GM18951 (cell line): ENCODE measurements at regions not wholly inside any gene's neighbourhood (a gene's known extent, or its start where the extent isn't known, plus 50 kb on each side); places are given as distances from the start of the nearest gene placed in this dataset.
"Not testable (repeated sequence)": the region's sequence is repeated elsewhere in the genome, so short reads cannot be mapped to it uniquely, and the experiment has no call there.

ENCODE experiments used
- POLR2A ChIP-seq: IDR thresholded peaks from 4 replicates; pipeline ENCODE4 v1.6.1; 2011; ENCODE audit warnings: mild to moderate bottlenecking; ENCODE audit not compliant: insufficient read length, insufficient read depth; ENCODE audit errors: extremely low read depth
- in situ Hi-C: fragments of 300-500 bp; cut with MboI; formaldehyde crosslinking; loops from one replicate; pipeline ENCODE4 v1.12.0; 2022; ENCODE audit warnings: low sequenced_read_pairs, mixed read lengths, inconsistent platforms; ENCODE audit not compliant: unreplicated experiment

DNA sequence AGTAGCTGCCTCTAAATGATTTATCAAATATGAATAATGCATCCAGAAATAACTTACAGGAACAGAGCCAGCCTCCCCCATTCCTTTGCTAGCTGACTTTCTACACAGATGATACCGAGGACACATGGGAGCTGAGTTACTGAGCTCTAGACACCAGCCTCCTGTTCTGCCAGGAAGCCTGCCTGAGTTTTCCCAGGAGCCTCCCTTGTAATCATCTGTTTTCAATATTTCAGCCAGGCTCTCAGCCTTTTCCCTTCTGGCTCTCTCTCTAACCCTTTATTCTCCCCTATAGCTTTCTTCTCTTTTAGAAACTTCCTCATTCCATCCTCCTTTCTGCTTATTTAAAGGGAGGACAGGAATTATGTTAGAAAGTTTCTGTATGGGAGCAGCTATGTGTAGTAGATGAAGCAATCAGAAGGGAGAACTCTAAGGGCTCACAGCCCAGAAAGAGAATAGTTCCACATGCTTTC is 911.6 kb downstream of the TDRD15 start:
- in situ Hi-C loops, result no loop called here
- TF ChIP-seq POLR2A, result no peak

DNA sequence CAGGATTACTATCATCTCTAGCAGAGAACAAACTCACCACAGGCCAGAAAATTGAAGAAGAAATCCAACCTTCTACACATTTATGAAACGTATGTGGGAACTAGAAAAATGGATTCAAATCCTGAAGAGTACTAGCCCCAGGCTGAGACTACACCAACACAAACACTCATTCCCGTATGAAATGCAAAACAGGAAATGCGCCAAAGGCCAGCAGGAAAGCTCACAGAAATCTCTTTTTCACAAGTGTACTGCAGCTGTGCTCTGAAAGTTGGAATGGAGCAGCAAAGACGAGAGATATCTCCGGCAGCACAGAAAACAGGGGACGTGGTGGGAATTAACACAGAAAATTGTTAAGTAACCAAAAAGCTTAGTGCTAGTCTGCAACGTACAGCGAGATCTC is 913.5 kb downstream of the TDRD15 start:
- in situ Hi-C loops, result no loop called here
- TF ChIP-seq POLR2A, result no peak

DNA sequence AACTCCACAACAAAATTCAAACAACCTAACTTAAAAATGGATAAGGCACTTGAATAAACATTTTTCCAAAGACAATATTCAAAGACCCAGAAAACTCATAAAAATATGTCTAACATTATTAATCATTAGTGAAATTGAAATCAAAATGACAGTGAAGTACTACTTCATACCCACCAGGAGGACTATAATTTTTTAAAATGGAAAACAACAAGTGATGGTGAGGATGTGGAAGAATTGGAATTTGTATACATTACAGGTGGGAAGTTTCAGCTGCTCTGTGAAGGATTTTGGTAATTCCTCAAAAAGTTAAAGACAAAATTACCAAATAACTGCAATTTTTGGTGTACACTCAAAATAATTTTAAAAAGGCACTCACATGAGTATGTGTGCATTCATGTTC is 920.0 kb downstream of the TDRD15 start:
- in situ Hi-C loops, result no loop called here
- no peak for TF ChIP-seq POLR2A

DNA sequence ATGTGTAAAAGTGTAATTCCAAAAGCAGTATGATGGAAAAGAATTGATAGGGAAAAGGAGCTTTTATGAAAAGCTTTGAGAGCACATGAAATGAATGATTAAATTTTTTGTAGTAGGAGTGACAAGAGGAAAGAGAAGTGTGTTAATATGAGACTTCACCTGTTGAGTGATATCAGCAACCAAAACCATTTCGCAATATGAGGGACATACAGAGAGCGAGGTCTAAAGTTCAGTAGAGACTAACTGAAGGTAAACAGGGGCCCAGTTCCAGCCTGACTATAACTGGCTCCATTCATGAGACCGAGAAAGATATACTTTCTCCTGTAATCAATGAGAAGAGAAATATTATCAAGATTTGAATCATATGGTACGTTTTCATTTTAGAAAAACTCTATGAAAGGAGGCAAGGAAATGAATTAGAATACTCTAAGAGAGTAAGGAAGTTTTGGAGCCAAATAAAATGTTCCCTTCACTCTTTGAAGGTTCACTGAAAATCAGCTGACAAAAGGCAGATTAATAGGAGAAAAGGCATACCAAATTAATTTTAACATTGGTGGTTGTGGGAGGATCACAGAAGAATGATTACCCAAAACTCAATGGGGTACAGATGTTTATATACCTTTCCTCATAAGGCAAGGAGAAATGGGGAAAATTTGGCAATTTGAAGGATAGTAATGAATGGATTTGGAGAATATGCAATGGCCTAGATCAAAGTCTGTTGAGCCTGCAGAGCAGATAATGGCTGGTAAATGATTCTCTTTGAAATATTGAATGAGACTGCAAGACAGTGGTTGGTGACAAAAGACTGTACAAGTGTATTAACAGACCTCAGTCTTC is 932.2 kb downstream of the TDRD15 start:
- TF ChIP-seq POLR2A, result no peak
- in situ Hi-C loops, result no loop called here

DNA sequence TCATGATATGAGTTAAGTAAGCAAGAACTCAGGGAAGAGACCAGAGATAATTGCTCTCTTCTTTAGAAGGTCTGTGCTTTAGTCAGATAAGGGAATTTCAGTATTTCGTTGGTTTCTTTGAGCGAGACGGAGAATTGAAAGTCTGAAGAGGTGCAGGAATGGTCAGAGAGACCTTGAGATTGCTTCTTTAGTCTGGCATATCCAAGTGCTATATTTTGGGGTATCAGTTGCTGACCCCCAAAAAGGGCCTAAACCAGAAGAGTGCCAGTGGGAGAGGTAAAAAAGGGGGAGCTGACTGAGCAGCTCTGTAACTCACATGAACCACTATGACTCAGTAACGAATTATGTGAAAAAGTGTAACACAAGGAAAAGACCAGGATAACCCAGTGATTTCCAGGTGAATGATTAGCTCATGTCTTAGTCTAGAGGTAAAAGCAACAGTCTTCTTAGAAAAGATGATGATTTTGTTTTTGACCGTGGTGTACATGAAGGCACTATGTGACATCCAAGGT is 932.9 kb downstream of the TDRD15 start:
- in situ Hi-C loops, result no loop called here

DNA sequence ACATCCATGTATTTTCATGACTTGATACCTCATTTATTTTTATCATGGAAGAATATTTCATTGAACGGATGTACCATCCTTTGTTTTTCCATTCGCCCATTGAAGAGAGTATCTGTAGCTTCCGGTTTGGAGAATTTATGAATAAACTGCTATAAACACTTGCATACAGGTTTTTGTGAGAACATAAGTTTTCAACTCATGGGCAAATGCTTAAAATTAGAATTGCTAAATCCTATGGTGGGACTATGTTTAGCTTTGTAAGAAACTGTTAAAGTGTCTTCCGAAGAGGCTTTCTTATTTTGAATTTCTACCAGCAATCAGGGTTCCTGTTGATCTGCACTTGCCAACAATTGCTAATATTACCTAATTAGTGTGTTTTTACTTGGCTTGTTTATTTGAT is 938.9 kb downstream of the TDRD15 start:
- no peak for TF ChIP-seq POLR2A
- in situ Hi-C loops, result no loop called here

More for the DNA sequence above, 932.9 kb downstream of the TDRD15 start:
- TF ChIP-seq POLR2A, result no peak

DNA sequence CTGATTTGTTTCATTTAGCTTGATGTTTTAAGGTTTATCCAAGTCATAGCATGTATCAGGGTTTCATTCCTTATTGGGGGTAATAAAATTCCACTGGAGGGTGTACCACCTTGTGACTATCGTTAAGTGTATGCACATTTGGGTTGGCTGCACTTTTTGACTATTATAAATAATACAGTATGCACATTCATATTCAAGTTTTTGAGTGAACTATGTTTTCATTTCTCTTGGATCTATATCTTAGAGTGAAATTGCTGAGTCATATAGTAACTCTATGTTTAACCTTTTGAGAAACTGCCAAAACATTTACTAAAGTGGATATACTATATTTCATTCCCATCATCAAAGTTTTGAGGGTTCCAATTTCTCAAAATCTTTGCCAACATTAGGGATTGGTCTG is 952.7 kb downstream of the TDRD15 start:
- in situ Hi-C loops, result no loop called here

DNA sequence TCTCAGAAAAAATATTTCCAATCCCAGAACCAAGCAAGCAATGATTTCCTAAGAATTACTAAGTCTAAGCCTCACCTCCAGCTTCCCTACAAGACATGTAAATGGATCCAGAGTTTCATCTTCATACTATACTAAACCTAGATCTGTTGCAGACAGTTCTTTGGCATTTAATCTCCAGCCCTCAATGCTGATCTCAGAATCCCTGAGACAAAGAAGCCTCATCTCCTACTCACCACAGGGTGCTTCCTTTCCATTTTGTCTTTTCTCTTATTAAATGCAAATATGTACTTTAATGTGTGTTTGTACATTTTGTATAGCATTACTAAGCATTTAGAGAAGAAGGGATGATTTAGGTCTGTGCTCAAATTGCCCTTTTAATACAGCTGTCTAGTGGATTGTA is 954.9 kb downstream of the TDRD15 start:
- no peak for TF ChIP-seq POLR2A
- in situ Hi-C loops, result no loop called here

More for the DNA sequence above, 952.7 kb downstream of the TDRD15 start:
- no peak for TF ChIP-seq POLR2A

DNA sequence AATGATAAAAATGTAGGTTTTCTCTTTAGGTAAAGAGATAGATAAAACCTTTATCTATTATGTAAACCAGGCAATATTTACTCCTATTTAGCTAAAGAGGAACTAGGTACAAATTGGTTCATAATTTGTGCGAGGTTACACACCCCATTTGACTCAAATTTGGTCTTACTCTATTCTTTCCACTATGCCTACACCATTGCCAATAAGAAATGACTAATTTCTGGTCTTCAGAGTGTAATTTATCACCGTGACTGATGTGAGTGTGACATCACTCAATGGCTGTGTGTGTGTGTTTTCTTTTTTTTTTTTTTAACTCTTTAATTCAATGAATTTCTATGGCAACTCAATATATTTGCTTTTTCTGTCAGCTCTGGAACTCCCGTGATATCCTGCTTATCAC is 955.8 kb downstream of the TDRD15 start:
- no peak for TF ChIP-seq POLR2A
- in situ Hi-C loops, result no loop called here

DNA sequence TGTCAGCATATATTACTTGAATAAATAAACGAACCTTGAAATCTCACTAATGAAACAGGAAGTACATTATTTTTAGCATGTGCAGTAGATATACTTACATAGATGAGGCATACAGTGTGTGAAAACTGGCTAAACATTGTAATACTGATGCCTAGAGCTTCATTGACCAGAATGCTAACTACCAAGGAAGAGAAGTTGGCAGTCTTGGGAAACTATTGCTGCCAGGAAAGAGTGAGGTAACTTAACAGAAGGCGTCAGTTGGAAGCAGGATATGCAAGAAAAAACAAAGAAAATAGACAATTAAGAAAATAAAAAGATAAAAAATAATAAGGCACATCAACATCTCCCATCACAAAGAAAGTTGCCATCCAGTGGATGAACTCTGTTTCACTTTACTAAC is 963.0 kb downstream of the TDRD15 start:
- TF ChIP-seq POLR2A, result no peak

DNA sequence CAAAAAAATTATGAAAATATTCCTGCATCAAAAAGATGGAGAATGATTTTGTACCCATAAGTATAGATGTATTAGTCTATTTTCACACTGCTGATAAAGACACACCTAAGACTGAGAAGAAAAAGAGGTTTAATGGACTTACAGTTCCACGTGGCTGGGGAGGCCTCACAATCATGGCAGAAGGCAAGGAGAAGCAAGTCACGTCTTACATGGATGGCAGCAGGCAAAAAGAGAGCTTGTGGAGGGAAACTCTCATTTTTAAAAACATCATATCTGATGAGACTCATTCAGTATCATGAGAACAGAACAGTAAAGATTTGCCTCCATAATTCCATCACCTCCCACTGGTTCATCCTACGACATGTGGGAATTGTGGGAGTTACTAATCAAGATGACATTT is 979.8 kb downstream of the TDRD15 start:
- in situ Hi-C loops, result not testable (repeated sequence)

More for the DNA sequence above, 963.0 kb downstream of the TDRD15 start:
- in situ Hi-C loops, result no loop called here

DNA sequence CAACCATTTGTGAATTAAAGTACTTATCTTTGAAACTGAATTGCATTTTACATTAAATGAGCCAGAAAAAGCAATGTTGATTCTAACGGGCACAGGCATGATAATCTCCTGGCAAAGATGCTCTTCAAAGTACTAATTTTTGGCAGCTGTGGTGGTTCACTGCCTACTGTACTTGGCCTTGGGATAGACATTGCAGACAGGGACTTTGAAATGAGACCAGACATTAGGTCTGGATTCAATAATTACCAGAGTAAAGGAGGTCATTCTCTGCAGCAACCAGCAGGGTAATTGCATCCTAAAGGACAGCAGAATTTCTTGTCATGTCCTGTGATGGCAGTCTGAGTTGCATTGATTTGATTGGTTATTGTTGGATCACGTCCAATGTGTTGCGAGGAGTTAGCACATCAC is 986.5 kb downstream of the TDRD15 start:
- no peak for TF ChIP-seq POLR2A
- in situ Hi-C loops, result no loop called here

DNA sequence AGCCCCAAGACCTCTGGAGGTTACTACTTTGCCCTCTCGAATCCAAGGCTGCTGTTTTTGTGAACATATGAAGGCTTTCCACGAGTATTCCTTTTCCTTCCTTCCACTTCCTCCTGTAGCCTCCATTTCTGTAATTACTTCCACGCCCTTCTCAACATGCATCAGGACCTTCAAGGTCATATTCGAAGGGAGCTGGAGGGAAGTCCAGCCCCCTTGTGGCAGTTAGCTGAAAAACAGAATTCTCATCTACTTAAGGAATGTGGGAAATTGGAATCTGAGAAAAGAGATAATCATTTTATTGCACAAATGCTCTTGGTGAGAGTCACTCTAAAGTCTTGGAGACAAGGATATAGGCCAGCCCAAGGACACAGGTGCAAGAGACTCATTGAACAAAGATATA is 1000.2 kb downstream of the TDRD15 start:
- no peak for TF ChIP-seq POLR2A
- in situ Hi-C loops, result no loop called here

DNA sequence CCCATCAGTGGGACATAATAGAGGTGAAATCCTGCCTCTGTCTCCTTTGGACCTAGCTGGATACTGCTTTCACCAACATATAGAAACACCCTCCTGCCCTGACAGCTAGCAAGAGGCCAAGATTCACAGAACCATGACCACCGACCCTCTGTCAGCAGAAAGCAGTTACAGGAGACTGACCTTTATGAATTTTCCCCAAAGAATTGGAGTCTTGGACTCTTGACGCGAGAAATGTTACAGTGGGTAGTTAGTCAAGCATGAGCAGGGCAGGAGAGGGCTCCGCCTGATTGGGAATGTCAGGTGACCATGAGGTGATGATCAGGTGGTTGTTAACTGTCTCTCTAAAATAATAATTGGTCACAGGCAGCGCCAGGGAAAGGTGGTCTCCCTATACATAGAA is 1002.3 kb downstream of the TDRD15 start:
- TF ChIP-seq POLR2A, result no peak
- in situ Hi-C loops, result no loop called here

DNA sequence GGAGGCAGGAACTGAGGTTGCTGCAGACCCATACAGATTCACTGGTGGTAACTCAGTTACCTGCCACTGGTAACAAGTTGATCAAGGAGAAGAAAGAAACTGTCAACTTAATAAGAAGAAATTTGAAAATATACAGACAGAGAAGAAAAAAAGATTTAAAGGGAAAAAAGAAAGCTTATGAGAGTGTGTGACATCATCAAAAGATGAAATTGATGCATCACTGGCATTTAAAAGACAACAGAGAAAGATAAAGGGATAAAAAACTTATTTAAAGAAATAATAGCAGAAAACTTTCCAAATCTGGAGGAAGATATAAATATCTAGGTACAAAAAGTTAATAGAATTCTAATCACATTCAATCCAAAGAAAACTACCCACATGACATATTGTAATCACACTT is 1003.2 kb downstream of the TDRD15 start:
- no peak for TF ChIP-seq POLR2A
- in situ Hi-C loops, result no loop called here

DNA sequence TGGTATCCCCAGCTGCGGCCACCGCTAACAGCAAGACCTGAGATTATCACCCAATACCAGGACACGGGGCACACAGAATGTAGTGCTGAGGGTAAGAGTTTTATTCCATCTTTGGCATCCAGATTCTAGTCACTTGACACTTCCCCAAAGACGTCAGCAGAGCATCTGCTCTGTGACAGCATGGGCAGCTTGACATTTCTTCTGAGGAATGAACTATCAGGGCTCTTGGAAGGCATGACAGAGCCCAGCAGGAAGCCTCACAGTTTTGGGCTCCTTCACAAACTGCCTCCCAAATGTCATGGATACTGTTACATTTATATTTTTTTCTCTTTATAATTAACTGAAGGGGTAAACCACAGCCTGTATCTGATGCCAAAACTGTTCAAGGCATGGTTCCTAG is 1010.7 kb downstream of the TDRD15 start:
- TF ChIP-seq POLR2A, result no peak
- in situ Hi-C loops, result no loop called here
